ENCODE measurements at regions not wholly inside any gene's neighbourhood (a gene's known extent, or its start where the extent isn't known, plus 50 kb on each side); places are given as distances from the start of the nearest gene placed in this dataset.
"Not testable (repeated sequence)": the region's sequence is repeated elsewhere in the genome, so short reads cannot be mapped to it uniquely, and the experiment has no call there.

GRCh38 chr1:190949939-190950338 is 472.3 kb upstream of the BRINP3 start:
- in situ Hi-C loops (cut with MboI; ENCODE audit: low sequenced_read_pairs) = no loop called here

DNA sequence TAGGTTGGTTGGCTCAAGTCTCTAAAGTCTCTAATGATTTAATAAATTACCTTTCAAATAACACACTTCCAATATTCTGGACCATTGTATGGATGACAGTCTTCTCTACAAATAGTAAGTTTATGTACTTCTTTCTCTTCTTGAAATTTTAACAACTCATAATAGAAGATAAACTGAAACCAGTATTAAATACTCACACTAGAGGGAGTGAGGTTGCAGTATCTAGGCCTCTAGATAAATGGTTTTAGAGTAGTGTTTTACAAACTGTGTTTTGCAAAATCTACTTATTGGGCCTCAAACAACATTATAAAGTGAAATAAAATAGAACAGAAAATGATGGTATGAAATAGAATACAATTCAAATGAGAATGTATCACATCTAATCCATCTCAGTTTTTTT is 479.9 kb upstream of the BRINP3 start:
- in situ Hi-C loops (cut with MboI; ENCODE audit: low sequenced_read_pairs) = no loop called here

DNA sequence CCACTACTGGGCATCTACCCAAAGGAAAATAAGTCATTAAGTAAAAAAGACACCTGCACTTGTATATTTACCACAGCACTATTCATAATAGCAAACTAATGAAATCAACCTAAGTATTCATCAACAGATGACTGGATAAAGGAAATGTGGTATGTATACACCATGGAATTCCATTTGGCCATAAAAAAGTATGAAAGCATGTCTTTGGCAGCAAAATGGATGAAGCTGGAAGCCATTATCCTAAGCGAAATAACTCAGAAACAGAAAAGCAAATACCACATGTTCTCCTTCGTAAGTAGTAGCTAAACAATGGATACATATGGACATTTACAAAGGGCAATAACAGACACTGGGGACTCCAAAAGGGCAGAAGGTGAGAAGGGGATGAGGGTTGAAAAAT is 485.7 kb upstream of the BRINP3 start:
- in situ Hi-C loops (cut with MboI; ENCODE audit: low sequenced_read_pairs) = no loop called here

- in situ Hi-C loops (cut with MboI; ENCODE audit: low sequenced_read_pairs) = no loop called here
Observed at GRCh38 chr1:190975827-190976226, 498.2 kb upstream of the BRINP3 start.

GRCh38 chr1:191002768-191003167 is 525.1 kb upstream of the BRINP3 start:
- in situ Hi-C loops (cut with MboI; ENCODE audit: low sequenced_read_pairs) = no loop called here

- in situ Hi-C loops (cut with MboI; ENCODE audit: low sequenced_read_pairs) = no loop called here
Observed at GRCh38 chr1:191016765-191017164, 539.1 kb upstream of the BRINP3 start.

DNA sequence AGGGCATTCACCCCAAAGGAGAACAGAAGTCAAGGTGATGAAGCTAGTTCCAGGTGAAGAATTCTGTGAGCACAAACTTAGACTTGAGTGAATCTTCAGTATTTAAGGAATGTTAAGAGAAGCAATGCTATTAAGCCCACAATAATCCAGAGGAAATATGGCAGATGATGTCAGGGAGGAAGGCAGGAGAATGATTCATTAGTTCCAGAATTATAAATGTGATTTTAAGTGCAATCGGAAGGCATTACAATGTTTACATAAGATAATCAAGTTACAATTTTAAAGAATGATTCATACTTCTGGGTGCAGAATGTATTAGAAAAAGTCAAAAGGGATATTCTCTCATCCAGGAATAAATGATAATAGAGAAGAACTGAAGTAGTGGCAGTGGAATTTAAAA is 545.2 kb upstream of the BRINP3 start:
- in situ Hi-C loops (cut with MboI; ENCODE audit: low sequenced_read_pairs) = no loop called here

DNA sequence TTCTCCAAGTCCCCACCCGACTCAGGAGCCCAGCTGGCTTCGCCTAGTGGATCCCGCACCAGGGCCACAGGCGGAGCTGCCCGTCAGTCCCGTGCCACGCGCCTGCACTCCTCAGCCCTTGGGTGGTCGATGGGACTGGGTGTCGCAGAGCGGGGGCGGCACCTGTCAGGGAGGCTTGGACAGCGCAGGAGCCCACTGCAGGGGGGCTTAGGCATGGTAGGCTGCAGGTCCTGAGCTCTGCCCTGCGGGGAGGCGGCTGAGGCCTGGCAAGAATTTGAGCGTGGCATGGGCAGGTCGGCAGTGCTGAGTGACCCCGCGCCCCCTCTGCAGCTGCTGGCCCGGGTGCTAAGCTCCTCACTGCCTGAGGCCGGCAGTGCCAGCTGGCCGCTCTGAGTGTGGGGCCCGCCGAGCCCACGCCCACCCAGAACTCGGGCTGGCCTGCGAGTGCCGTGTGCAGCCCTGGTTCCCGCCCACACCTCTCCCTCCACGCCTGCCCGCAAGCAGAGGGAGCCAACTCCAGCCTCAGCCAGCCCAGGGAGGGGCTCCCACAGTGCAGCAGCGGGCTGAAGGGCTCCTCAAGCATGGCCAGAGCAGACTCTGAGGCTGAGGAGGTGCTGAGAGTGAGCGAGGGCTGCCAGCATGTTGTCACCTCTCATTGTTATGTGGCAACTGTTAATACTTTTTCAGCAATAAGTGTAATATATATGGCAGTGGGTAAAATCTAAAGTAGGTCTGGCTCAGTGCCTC is 548.4 kb upstream of the BRINP3 start:
- in situ Hi-C loops (cut with MboI; ENCODE audit: low sequenced_read_pairs) = no loop called here

DNA sequence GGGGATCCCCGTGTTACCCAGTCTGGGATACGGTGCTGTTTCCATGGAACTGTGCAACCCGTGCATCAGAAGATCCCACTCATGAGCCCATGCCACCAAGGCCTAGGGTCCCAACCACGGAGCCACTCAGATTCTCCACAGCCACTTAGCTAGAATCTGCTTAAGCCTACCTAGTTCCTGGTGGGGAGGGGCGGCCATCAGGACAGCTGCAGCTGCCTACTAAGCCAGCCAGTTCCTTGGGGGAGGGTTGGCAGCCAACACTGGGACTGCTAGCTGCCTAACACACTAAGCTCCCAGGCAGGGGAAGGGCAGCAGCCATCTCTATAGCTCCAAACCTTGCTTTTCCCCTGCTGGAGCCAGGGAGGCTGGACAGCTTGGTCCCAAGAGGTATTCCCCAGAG is 549.2 kb upstream of the BRINP3 start:
- in situ Hi-C loops (cut with MboI; ENCODE audit: low sequenced_read_pairs) = no loop called here

- in situ Hi-C loops (cut with MboI; ENCODE audit: low sequenced_read_pairs) = no loop called here
Observed at GRCh38 chr1:191034132-191034531, 556.5 kb upstream of the BRINP3 start.

DNA sequence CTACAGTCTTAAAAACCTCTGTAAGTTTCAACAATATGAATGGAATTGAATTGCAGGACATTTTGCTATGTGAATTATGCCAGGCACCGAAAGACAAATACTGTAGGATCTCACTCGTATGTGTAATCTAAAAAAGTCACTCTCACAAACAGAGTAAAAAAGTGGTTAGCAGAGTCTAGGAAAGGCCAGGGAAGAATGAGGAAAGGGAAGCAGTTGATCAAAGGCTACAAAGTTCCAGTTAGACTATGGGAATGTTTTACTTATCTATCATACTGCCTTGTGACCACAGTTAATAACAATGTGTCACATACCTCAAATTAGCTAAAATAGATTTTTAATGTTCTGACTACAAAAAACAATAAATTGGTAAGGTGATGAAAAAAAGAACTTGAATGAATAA is 565.4 kb upstream of the BRINP3 start:
- in situ Hi-C loops (cut with MboI; ENCODE audit: low sequenced_read_pairs) = no loop called here

DNA sequence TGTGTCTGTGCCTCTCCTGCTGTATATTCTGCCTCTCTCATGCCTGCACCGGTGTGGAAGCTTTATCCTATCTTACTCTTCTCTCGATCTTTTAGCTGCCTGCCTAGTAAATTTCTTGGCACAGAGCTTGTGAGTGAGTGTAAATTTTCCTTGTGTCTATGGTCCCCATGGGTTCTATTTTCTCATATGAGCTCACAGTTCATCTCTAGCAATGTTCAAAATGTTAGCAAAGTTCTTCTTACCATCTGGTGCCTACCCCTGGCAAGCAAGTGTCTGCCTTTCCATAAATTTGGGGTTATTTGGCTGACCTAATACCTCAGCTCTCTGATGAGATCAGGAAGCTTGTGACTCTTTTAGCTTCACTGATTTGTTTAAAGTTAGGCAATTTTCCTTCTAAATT is 572.1 kb upstream of the BRINP3 start:
- in situ Hi-C loops (cut with MboI; ENCODE audit: low sequenced_read_pairs) = no loop called here

DNA sequence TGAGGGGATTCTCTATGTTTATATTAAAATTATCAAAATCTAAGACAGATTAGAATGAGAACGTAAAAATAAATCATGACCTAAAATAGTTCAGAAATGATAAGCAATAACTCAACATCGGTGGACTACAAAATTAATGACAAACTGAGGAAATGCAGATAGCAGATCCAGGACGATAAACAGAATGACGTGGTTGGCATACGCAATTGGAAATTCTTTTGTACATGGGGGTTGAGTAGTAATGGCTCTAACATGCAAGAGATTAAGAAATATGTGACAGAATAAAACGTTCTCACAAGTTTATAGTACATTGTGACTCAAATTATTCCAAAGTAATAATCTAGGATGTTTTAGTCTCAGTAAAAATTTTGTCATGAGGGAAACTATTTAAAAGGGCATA is 575.2 kb upstream of the BRINP3 start:
- in situ Hi-C loops (cut with MboI; ENCODE audit: low sequenced_read_pairs) = no loop called here

DNA sequence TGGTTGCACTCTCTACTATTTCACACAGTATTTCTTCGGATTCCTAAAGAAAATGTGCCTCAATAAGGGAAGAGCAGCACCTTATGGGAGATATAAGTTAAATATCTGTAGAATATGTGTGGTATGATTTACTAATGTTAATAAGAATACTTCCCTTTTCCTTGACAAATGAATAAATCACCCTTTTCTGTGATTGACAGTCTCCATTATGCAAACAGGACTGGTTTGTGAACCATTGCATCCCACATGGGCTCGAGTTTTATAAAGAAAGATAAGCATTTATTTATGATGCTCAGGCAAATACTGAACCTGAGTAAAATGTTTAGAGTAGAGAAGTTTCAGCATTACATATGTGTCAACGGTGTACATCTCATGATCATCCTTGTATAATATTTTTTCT is 587.7 kb upstream of the BRINP3 start:
- in situ Hi-C loops (cut with MboI; ENCODE audit: low sequenced_read_pairs) = no loop called here

DNA sequence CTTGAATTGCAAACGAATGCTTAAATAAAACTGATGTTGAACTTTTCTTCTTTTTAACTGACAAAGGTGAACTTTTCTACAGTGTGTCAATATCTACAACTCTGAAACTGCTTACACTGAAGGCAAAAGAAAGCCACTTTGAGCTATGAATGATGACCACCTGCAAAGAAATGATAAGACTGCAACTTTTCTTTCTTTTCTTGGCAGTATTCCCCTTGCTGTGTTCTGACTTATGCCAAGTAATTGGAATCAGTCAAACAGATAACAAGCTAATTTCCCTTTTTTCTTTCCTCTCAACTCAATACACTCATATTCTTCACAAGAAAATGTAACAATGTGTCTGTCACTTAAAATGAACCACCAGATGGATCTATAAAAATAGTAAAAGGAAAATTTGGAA is 588.1 kb upstream of the BRINP3 start:
- in situ Hi-C loops (cut with MboI; ENCODE audit: low sequenced_read_pairs) = no loop called here

- in situ Hi-C loops (cut with MboI; ENCODE audit: low sequenced_read_pairs) = no loop called here
Observed at GRCh38 chr1:191074881-191075280, 597.2 kb upstream of the BRINP3 start.

DNA sequence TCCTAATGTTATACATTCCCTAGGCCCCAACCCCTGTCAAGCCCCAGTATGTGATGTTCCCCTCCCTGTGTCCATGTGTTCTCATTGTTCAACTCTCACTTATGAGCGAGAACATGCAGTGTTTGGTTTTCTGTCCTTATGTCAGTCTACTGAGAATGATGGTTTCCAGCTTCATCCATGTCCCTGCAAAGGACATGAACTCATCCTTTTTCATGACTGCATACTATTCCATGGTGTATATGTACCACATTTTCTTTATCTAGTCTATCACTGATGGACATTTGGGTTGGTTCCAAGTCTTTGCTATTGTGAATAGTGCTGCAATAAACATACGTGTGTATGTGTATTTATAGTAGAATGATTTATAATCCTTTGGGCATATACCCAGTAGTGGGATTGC is 605.4 kb upstream of the BRINP3 start:
- in situ Hi-C loops (cut with MboI; ENCODE audit: low sequenced_read_pairs) = not testable (repeated sequence)

DNA sequence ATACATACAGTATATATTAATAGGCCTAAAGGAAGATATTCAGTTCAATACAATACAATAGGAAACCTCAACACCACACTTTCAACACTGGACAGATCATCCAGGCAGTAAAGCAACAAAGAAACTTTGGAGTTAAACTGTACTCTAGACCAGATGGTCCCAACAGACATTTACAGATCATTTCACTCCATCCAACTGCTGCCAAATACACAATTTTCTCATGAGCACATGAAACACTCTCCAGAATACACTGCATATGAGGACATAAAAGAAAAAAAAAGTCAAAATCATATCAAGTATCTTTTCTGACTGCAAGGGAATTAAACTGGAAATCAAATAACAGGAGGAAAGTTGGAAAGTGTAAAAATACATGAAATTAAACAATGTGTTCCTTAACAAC is 607.5 kb upstream of the BRINP3 start:
- in situ Hi-C loops (cut with MboI; ENCODE audit: low sequenced_read_pairs) = no loop called here

DNA sequence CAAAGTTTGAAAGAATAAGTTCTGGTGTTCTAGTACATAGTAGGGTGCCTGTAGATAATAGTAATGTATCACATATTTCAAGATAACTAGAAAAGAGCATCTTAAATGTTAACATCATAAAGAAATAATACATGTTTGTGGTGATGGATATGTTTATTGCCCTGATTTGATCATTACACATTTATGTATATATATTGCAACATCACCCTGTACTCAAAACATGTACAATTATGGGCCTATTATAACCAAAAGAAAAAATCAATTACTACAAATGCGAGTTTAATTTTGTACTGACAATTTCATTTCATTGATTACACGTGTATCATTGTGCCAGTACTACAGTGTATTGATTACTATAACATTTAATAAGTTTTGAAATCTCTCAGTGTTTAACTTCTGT is 609.2 kb upstream of the BRINP3 start:
- in situ Hi-C loops (cut with MboI; ENCODE audit: low sequenced_read_pairs) = no loop called here

DNA sequence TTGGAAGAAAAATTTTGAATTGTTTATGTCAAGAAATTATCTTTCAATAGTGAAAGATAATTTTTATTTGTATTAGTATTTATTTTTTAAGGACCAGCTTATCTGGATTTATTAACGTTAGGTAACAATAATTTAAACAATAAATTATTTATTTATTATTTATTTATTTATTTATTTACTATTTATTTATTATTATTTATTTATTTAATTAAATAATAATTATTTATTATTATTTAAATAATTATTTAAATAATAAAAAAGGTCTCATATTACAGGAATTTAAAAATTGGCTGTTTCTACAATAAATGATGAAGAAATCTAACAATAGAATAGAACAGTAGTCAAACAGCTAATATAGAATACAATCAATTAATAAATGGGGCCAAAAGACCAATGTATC is 618.7 kb upstream of the BRINP3 start:
- in situ Hi-C loops (cut with MboI; ENCODE audit: low sequenced_read_pairs) = no loop called here

- in situ Hi-C loops (cut with MboI; ENCODE audit: low sequenced_read_pairs) = no loop called here
Observed at GRCh38 chr1:191099696-191100095, 622.0 kb upstream of the BRINP3 start.

DNA sequence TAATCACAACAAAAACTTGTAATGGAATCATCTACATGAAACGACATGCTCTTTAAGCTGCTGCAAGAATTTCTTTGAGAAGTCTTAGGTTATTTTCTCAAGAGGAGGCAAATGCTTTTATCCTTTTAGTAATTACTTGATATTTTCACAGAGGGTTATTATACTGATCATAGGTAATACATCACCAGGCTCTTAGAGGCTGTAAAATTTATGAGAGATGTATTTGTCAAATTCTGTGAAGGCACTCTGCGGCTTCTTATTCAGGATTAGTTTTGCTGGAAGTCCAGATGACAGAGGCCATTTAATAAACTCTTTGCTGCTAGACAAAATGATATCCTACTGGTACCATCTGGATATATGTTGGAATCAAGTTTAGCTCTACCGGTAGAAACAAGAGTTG is 624.3 kb upstream of the BRINP3 start:
- in situ Hi-C loops (cut with MboI; ENCODE audit: low sequenced_read_pairs) = no loop called here

DNA sequence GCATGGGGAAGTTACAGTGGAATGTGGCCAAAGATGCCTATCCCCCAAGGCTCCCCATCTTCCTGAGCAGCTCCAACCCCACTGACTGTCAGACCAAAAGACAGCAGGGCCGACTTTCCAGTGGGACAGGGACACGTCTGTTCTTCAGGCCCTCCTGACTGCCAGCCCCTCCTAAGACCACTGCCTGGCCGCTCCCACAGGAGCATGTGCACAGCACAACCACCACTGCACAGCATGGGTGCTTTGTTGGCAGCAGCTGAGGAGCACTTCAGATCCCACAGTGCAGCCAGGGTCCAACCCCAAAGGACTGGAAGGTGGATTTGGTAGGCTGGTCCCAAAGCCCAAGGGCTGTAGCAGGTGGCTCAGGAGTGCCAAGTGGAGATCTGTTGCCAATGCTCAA is 648.3 kb upstream of the BRINP3 start:
- in situ Hi-C loops (cut with MboI; ENCODE audit: low sequenced_read_pairs) = no loop called here

All from HL-60/S4 (cell line).